Astrocyte (in vitro differentiated cells and primary cell): ENCODE measurements at regions not wholly inside any gene's neighbourhood (a gene's known extent, or its start where the extent isn't known, plus 50 kb on each side); places are given as distances from the start of the nearest gene placed in this dataset.

ENCODE experiments used
- DNase-seq: peaks from one replicate; pipeline ENCODE4 v3.0.0-alpha.2; 2010; ENCODE audit warnings: low read depth
- FAIRE-seq: peaks from 2 replicates; lab custom pipeline; 2011; peaks lifted over from hg19 to GRCh38; lab: Jason Lieb, UNC
- H2AFZ ChIP-seq: 2 replicates; pipeline ENCODE4 v1.6.0; 2012; ENCODE audit warnings: low read depth, low read length, inconsistent platforms
- H3K27ac ChIP-seq: 2 replicates; pipeline ENCODE4 v1.5.1; 2011; ENCODE audit warnings: low read depth, low read length, inconsistent platforms
- H3K27me3 ChIP-seq: 2 replicates; pipeline ENCODE4 v1.6.0; 2011; ENCODE audit warnings: low read length, inconsistent platforms; ENCODE audit not compliant: insufficient read depth
- H3K36me3 ChIP-seq: 2 replicates; pipeline ENCODE4 v1.5.1; 2011; ENCODE audit warnings: low read length, inconsistent platforms; ENCODE audit not compliant: insufficient read depth
- H3K4me1 ChIP-seq: 2 replicates; pipeline ENCODE4 v1.5.1; 2011; ENCODE audit warnings: low read length, inconsistent platforms; ENCODE audit not compliant: insufficient read depth
- H3K4me2 ChIP-seq: 2 replicates; pipeline ENCODE4 v1.6.0; 2012; ENCODE audit warnings: low read length, inconsistent platforms
- H3K4me3 ChIP-seq: 2 replicates; pipeline ENCODE4 v1.5.1; 2011; ENCODE audit warnings: low read depth, mild to moderate bottlenecking, low read length, inconsistent platforms; ENCODE audit not compliant: insufficient read depth
- H3K79me2 ChIP-seq: 2 replicates; pipeline ENCODE4 v1.6.0; 2012; ENCODE audit warnings: mild to moderate bottlenecking, low read length, inconsistent platforms; ENCODE audit not compliant: insufficient read depth
- H3K9ac ChIP-seq: 2 replicates; pipeline ENCODE4 v1.6.0; 2012; ENCODE audit warnings: mild to moderate bottlenecking, low read length, inconsistent platforms
- H3K9me3 ChIP-seq: 2 replicates; pipeline ENCODE4 v1.5.1; 2012; ENCODE audit warnings: low read depth, mild to moderate bottlenecking, low read length, inconsistent platforms; ENCODE audit not compliant: insufficient read depth
- H4K20me1 ChIP-seq: 2 replicates; pipeline ENCODE4 v1.6.0; 2012; ENCODE audit warnings: low read length, inconsistent platforms; ENCODE audit not compliant: insufficient read depth
- H3K27ac Mint-ChIP-seq: one replicate; pipeline ENCODE4 v1.8.0; 2021; ENCODE audit warnings: mild to moderate bottlenecking, mixed read lengths; ENCODE audit not compliant: unreplicated experiment
- H3K27me3 Mint-ChIP-seq: one replicate; pipeline ENCODE4 v1.8.0; 2021; ENCODE audit warnings: low read depth, mixed read lengths; ENCODE audit not compliant: unreplicated experiment
- H3K36me3 Mint-ChIP-seq: one replicate; pipeline ENCODE4 v1.8.0; 2021; ENCODE audit warnings: low read depth, mixed read lengths; ENCODE audit not compliant: unreplicated experiment
- H3K4me1 Mint-ChIP-seq: one replicate; pipeline ENCODE4 v1.8.0; 2021; ENCODE audit warnings: low read depth, mixed read lengths; ENCODE audit not compliant: unreplicated experiment
- H3K4me3 Mint-ChIP-seq: one replicate; pipeline ENCODE4 v1.8.0; 2021; ENCODE audit warnings: mild to moderate bottlenecking, moderate library complexity, mixed read lengths; ENCODE audit not compliant: unreplicated experiment
- H3K9me3 Mint-ChIP-seq: one replicate; pipeline ENCODE4 v1.8.0; 2021; ENCODE audit warnings: mild to moderate bottlenecking, mixed read lengths; ENCODE audit not compliant: unreplicated experiment
- EZH2 ChIP-seq: IDR thresholded peaks from 2 replicates; pipeline ENCODE4 v1.6.1; 2012; ENCODE audit warnings: mild to moderate bottlenecking, low read length, inconsistent platforms; ENCODE audit not compliant: insufficient read depth
- TF ChIP-seq, protein P1 (sequence below): IDR thresholded peaks from 2 replicates; pipeline ENCODE4 v1.5.1; 2011; ENCODE audit warnings: low read depth, mild to moderate bottlenecking, inconsistent platforms, low read length, moderate library complexity; ENCODE audit not compliant: insufficient read depth

- H3K27me3 Mint-ChIP-seq: no peaks in the 10 kb centered on the region
- Histone ChIP-seq H4K20me1 (no peaks in the 10 kb centered on the region), H3K4me1 (no peaks in the 10 kb centered on the region), H3K9ac (no peak overlapping the region), H3K27me3 (no peaks in the 10 kb centered on the region), H3K9me3 (peaks cover 13% of the 10 kb centered on the region), H3K36me3 (no peaks in the 10 kb centered on the region), H3K79me2 (no peaks in the 10 kb centered on the region), H2AFZ (no peak overlapping the region), H3K4me2 (no peak overlapping the region), H3K27ac (no peak overlapping the region), H3K4me3 (no peak overlapping the region)
- H3K36me3 Mint-ChIP-seq: no peaks in the 10 kb centered on the region
- DNase-seq (no peak), FAIRE-seq (no peak)
- no peak for TF ChIP-seq EZH2
- TF ChIP-seq, protein P1, sequence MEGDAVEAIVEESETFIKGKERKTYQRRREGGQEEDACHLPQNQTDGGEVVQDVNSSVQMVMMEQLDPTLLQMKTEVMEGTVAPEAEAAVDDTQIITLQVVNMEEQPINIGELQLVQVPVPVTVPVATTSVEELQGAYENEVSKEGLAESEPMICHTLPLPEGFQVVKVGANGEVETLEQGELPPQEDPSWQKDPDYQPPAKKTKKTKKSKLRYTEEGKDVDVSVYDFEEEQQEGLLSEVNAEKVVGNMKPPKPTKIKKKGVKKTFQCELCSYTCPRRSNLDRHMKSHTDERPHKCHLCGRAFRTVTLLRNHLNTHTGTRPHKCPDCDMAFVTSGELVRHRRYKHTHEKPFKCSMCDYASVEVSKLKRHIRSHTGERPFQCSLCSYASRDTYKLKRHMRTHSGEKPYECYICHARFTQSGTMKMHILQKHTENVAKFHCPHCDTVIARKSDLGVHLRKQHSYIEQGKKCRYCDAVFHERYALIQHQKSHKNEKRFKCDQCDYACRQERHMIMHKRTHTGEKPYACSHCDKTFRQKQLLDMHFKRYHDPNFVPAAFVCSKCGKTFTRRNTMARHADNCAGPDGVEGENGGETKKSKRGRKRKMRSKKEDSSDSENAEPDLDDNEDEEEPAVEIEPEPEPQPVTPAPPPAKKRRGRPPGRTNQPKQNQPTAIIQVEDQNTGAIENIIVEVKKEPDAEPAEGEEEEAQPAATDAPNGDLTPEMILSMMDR: no peak
- H3K4me3 Mint-ChIP-seq: no peak overlapping the region
- H3K9me3 Mint-ChIP-seq: no peaks in the 10 kb centered on the region
- no peaks in the 10 kb centered on the region for H3K4me1 Mint-ChIP-seq
- H3K27ac Mint-ChIP-seq: no peak overlapping the region
These were observed 389.1 kb upstream of the PCDH7 start for GRCh38 chr4:30330894-30331652.

- H3K79me2 ChIP-seq: no peaks in the 10 kb centered on the region
- H3K36me3 Mint-ChIP-seq: no peaks in the 10 kb centered on the region
- H3K4me2 ChIP-seq: no peak overlapping the region
- no peak overlapping the region for H3K27ac Mint-ChIP-seq
- no peak overlapping the region for H3K27ac ChIP-seq
- H3K4me3 ChIP-seq: no peak overlapping the region
- no peaks in the 10 kb centered on the region for H4K20me1 ChIP-seq
- H2AFZ ChIP-seq: no peak overlapping the region
- no peaks in the 10 kb centered on the region for H3K4me1 ChIP-seq
- no peaks in the 10 kb centered on the region for H3K9me3 ChIP-seq
- no peaks in the 10 kb centered on the region for H3K4me1 Mint-ChIP-seq
- H3K27me3 ChIP-seq: no peaks in the 10 kb centered on the region
- H3K9me3 Mint-ChIP-seq: no peaks in the 10 kb centered on the region
- DNase-seq: no peak
- H3K9ac ChIP-seq: no peak overlapping the region
- no peak for FAIRE-seq
- no peaks in the 10 kb centered on the region for H3K36me3 ChIP-seq
- H3K4me3 Mint-ChIP-seq: no peak overlapping the region
- TF ChIP-seq, protein P1: no peak
- no peak for TF ChIP-seq EZH2
- H3K27me3 Mint-ChIP-seq: no peaks in the 10 kb centered on the region
These were observed 378.4 kb upstream of the PCDH7 start for GRCh38 chr4:30341731-30342130.

- H3K27me3 Mint-ChIP-seq: no peaks in the 10 kb centered on the region
- no peaks in the 10 kb centered on the region for H3K36me3 Mint-ChIP-seq
- no peak overlapping the region for H3K9ac ChIP-seq
- FAIRE-seq (no peak), DNase-seq (no peak)
- H3K79me2 ChIP-seq: no peaks in the 10 kb centered on the region
- TF ChIP-seq, protein P1: no peak
- TF ChIP-seq EZH2: no peak
- no peak overlapping the region for H3K4me2 ChIP-seq
- no peak overlapping the region for H3K4me3 Mint-ChIP-seq
- no peak overlapping the region for H3K27ac Mint-ChIP-seq
- H4K20me1 ChIP-seq: no peaks in the 10 kb centered on the region
- H3K4me1 ChIP-seq: no peaks in the 10 kb centered on the region
- no peaks in the 10 kb centered on the region for H3K36me3 ChIP-seq
- no peak overlapping the region for H3K27ac ChIP-seq
- H3K4me3 ChIP-seq: no peak overlapping the region
- H3K4me1 Mint-ChIP-seq: no peaks in the 10 kb centered on the region
- H3K9me3 ChIP-seq: no peaks in the 10 kb centered on the region
- H2AFZ ChIP-seq: no peak overlapping the region
- no peaks in the 10 kb centered on the region for H3K27me3 ChIP-seq
- no peaks in the 10 kb centered on the region for H3K9me3 Mint-ChIP-seq
These were observed 369.9 kb upstream of the PCDH7 start for GRCh38 chr4:30350288-30350687.
